GM19351 (cell line): ENCODE measurements at regions not wholly inside any gene's neighbourhood (a gene's known extent, or its start where the extent isn't known, plus 50 kb on each side); places are given as distances from the start of the nearest gene placed in this dataset.
"Not testable (repeated sequence)": the region's sequence is repeated elsewhere in the genome, so short reads cannot be mapped to it uniquely, and the experiment has no call there.

Experiments
- ATAC-seq: cut with Tn5 transposase; IDR thresholded peaks from one replicate; pipeline ENCODE4 v1.9.1; 2021; ENCODE audit warnings: mild to moderate bottlenecking, moderate library complexity; ENCODE audit not compliant: unreplicated experiment

GRCh38 chr6:6966569-6966968 is 141.2 kb upstream of the RREB1 start:
- ATAC-seq: no peak

DNA sequence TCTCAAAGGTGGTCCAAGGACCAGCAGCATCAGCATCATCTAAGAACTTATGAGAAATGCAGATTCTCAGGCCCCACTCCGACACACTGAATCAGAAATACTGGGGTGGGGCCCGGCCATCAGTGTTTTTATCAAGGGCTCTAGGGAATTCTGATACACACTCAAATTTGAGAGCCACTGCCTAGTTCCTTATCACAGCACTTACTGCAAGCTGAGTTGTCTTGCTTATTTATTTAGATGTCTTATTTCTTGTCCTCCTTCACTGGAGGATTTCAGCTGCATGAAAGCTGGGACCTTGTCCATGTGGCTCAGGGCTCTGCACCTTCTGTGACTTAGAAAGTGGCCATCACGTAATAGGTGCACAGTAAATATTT is 139.4 kb upstream of the RREB1 start:
- ATAC-seq: no peak

GRCh38 chr6:6968731-6969552 is 138.8 kb upstream of the RREB1 start:
- no peak for ATAC-seq

DNA sequence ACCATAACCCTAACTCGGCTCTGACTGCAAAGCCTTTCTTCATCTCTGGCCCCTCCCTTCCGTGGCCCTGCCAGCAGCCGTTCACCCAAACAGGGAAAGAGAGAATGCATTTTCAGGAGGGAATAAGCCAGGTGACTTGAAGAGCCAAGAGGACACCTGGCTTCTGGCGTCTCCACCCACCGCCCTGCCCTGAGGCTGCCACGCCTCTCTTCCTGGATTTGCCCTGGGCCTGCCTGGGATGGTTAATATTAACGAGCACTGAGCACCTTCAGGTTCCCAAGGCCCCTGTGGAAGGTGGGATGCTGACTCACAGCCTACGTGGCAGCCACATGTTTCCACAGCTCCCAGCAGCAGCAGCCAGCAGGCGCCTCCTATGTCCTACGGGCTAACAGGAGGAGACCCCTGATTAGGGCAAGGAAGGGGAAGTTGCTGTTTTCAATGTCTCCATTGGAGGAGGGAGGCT is 138.0 kb upstream of the RREB1 start:
- ATAC-seq: no peak

DNA sequence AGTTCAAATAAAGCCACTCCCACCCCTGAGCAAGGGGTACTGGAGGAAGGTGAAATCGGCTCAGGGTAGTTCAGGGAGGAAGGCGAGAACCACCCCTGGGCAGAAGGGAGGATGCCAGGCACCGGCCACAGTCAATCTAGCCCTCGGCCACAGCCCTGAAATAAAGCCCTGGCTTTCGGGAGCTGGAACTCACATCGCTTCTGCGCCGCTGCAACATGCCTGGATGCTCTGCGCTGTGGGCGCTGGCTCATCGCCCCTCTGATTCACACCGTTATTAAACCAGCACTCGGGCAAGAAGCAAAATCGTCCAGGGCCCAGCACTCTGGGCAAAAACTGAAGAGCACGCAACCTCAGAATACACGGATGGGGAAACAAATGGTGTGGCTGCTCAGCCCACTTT is 136.9 kb upstream of the RREB1 start:
- no peak for ATAC-seq

DNA sequence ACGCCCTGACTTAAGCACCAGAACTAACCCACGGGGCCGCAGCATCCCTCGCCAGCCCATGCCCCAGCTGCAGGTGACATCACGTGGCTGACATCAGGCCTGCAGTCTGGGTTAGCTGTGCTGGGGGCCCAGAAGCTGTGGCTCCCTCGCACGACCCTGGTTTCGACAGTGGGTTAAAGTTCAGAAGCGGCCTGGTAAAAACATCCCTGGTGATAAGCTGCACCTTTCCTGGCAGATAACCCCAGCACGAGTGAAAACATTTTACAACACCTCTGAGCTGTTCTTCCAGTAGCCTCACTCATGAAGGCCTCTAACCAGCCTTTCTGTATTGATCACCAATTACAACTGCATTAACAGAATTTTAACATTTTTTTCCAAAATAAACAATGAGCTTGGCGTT is 136.4 kb upstream of the RREB1 start:
- no peak for ATAC-seq

GRCh38 chr6:6972456-6972855 is 135.3 kb upstream of the RREB1 start:
- ATAC-seq: no peak

DNA sequence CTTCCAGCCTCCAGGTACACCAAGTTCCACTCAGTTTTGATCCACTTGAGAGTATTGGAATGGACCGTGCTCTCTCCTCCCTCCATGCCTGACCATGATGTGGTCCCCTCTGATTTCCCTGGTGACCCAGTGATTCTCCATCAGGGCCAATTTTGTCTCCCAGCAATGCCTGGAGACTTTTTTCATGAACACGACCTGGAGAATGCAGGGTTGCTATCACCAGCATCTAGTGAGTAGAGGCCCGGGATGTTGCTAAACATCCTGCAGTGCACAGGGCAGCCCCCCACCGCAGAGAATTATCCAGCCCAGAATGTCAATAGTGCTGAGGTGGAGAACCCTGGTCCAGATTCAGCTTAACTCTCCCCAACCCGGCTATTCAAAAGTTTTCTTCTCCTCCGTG is 134.0 kb upstream of the RREB1 start:
- ATAC-seq: no peak

- ATAC-seq: no peak
Observed at GRCh38 chr6:6975459-6976111, 132.2 kb upstream of the RREB1 start.

DNA sequence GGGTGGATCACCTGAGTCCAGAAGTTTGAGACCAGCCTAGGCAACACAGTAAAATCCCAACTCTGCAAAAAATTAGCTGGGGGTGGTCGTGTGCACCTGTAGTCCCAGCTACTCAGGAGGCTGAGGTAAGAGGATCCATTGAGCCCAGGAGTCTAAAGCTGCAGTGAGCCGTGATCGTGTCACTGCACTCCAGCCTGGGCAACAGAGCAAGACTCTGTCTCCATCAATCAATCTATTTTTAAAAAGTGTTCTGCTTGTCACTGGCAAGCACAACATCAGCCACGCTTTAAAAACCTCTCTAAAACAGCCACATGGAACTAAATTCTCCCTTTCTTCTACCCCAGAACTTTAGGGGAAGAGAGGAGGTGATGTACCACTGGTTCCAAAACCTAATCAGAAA is 131.6 kb upstream of the RREB1 start:
- no peak for ATAC-seq

DNA sequence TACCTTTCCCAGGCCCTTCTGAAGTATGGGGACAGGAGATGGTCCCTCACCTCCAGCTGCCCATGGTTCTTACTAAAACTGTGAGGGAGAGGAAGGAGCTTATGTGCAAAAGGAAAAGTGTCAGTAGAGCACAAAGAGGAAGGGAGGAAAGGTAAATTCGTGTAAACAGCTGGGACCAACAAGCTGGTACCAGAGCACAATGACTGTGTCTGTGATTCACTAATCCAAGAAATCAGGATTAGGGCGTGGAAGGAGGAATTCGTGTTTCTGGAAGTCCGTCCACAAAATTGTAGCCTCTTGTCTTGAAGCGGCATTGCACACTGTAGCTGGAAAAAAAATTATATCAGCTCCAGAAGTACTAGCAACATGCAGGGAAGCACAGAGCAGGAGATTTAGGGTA is 129.0 kb upstream of the RREB1 start:
- no peak for ATAC-seq

GRCh38 chr6:6980999-6981597 is 126.7 kb upstream of the RREB1 start:
- no peak for ATAC-seq

DNA sequence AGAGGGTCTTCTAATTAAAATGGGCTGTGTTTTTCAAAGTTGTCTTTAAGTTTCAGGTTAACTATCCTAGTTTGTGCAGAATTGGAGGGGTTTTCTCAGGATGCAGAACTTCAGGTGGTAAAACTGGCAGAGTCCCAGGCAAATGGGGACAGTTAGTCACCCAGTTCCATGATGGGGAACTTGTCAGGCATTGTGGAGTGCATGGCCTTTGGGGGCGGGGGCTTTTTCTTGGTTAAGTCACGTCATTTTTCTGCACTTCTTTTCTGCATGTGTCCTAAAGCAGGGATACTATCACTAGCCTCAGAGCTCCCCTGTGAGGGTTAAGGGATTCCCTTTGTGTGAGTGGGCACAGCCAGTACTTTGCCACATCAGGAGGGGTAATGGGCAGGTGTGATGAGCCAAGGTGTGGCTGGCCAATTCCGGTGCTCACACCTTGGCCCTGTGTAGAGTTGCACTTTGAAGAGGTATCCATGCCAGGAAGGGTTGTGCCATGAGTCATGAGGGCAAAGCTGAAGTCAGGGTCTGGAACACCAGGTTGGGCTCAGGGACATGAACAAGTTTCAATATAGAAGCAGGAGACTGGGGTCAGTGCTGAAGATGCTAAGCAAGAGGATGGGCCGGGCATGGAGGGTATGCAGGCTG is 126.0 kb upstream of the RREB1 start:
- ATAC-seq: no peak

DNA sequence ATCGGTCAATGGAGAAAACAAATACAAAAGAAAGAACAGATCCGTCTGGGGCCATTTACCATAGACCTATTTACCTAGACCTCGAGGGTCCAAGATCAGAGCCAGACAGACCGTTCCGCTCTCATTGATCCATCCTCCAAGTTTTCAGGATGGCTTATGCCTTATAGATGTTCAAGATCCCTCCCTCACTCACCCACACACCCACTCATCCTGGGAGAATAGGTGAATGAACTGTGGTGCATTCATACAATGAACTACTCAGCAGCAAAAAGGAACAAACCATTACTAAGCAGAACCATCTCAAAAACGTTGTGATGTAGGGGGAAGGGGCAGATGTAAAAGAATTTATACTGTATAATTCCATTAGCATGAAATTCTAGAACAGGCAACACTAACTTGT is 125.1 kb upstream of the RREB1 start:
- ATAC-seq: no peak

GRCh38 chr6:6984585-6985366 is 123.0 kb upstream of the RREB1 start:
- ATAC-seq: no peak

DNA sequence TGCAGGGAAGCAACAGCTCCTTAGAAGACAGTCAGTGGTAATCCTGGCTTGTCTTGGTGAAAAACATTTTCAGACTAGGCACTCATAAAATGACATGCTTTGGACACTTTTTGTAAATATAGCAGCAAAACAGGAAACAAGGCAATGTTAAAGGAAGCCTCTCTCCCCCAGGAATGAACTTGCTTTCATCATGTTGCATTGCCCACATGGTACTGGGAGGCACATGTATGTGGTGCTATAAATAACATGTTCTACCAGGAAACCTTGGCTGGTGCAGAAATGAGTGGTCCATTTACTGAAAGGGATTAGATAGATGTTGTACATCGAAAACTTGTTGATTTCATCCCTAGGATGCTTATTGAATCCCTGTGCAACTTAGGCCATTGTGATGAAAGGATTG is 121.4 kb upstream of the RREB1 start:
- no peak for ATAC-seq

- ATAC-seq: no peak
Observed at GRCh38 chr6:6987749-6988148, 120.0 kb upstream of the RREB1 start.

- ATAC-seq: not testable (repeated sequence)
Observed at GRCh38 chr6:6990059-6990458, 117.7 kb upstream of the RREB1 start.

GRCh38 chr6:6993503-6994237 is 114.1 kb upstream of the RREB1 start:
- no peak for ATAC-seq

- no peak for ATAC-seq
Observed at GRCh38 chr6:6994796-6995195, 113.0 kb upstream of the RREB1 start.
